ENCODE measurements at regions not wholly inside any gene's neighbourhood (a gene's known extent, or its start where the extent isn't known, plus 50 kb on each side); places are given as distances from the start of the nearest gene placed in this dataset.
"Not testable (repeated sequence)": the region's sequence is repeated elsewhere in the genome, so short reads cannot be mapped to it uniquely, and the experiment has no call there.

GRCh38 chr1:145495077-145495871 lies 69.9 kb upstream of the NBPF20 start:
- not testable (repeated sequence) for H3K9me3 Mint-ChIP-seq, H3K27ac Mint-ChIP-seq, H3K4me3 Mint-ChIP-seq, H3K27me3 Mint-ChIP-seq, H3K36me3 Mint-ChIP-seq, H3K4me1 Mint-ChIP-seq

GRCh38 chr1:145488193-145488933 lies 63.0 kb upstream of the NBPF20 start:
- peak overlapping the region in 2 of 4 donors; percentile 44 to 85 for H3K4me3 Mint-ChIP-seq
- not testable (repeated sequence) for H3K27ac Mint-ChIP-seq

GRCh38 chr1:145487156-145487555 lies 61.8 kb upstream of the NBPF20 start:
- H3K4me1 Mint-ChIP-seq, H3K9me3 Mint-ChIP-seq, H3K27ac Mint-ChIP-seq, H3K27me3 Mint-ChIP-seq, H3K36me3 Mint-ChIP-seq: not testable (repeated sequence)
- peak overlapping the region in 2 of 4 donors; percentile 38 to 51 for H3K4me3 Mint-ChIP-seq

More at GRCh38 chr1:145488193-145488933, 63.0 kb upstream of the NBPF20 start:
- not testable (repeated sequence) for H3K9me3 Mint-ChIP-seq, H3K27me3 Mint-ChIP-seq, H3K4me1 Mint-ChIP-seq, H3K36me3 Mint-ChIP-seq

GRCh38 chr1:145484257-145484656 lies 58.9 kb upstream of the NBPF20 start:
- not testable (repeated sequence) for H3K9me3 Mint-ChIP-seq

GRCh38 chr1:145482214-145482860 lies 56.9 kb upstream of the NBPF20 start:
- H3K36me3 Mint-ChIP-seq, H3K4me3 Mint-ChIP-seq, H3K4me1 Mint-ChIP-seq, H3K9me3 Mint-ChIP-seq, H3K27ac Mint-ChIP-seq, H3K27me3 Mint-ChIP-seq: not testable (repeated sequence)

More at GRCh38 chr1:145484257-145484656, 58.9 kb upstream of the NBPF20 start:
- not testable (repeated sequence) for H3K4me1 Mint-ChIP-seq, H3K27ac Mint-ChIP-seq, H3K27me3 Mint-ChIP-seq, H3K4me3 Mint-ChIP-seq, H3K36me3 Mint-ChIP-seq

- H3K36me3 Mint-ChIP-seq, H3K27ac Mint-ChIP-seq, H3K9me3 Mint-ChIP-seq, H3K27me3 Mint-ChIP-seq, H3K4me1 Mint-ChIP-seq: not testable (repeated sequence)
- H3K4me3 Mint-ChIP-seq: peak overlapping the region in 2 of 4 donors; percentile 54 to 60
Measured at GRCh38 chr1:145475962-145476361, 50.6 kb upstream of the NBPF20 start.

- not testable (repeated sequence) for H3K36me3 Mint-ChIP-seq, H3K27ac Mint-ChIP-seq, H3K9me3 Mint-ChIP-seq, H3K4me1 Mint-ChIP-seq, H3K27me3 Mint-ChIP-seq
- H3K4me3 Mint-ChIP-seq: peak overlapping the region in 3 of 4 donors; percentile 17 to 84 (median 60)
Measured at GRCh38 chr1:145475369-145475915, 50.0 kb upstream of the NBPF20 start.

Measured in IgD-negative memory B cell (primary cell).